ENCODE measurements at regions not wholly inside any gene's neighbourhood (a gene's known extent, or its start where the extent isn't known, plus 50 kb on each side); places are given as distances from the start of the nearest gene placed in this dataset.

DNA sequence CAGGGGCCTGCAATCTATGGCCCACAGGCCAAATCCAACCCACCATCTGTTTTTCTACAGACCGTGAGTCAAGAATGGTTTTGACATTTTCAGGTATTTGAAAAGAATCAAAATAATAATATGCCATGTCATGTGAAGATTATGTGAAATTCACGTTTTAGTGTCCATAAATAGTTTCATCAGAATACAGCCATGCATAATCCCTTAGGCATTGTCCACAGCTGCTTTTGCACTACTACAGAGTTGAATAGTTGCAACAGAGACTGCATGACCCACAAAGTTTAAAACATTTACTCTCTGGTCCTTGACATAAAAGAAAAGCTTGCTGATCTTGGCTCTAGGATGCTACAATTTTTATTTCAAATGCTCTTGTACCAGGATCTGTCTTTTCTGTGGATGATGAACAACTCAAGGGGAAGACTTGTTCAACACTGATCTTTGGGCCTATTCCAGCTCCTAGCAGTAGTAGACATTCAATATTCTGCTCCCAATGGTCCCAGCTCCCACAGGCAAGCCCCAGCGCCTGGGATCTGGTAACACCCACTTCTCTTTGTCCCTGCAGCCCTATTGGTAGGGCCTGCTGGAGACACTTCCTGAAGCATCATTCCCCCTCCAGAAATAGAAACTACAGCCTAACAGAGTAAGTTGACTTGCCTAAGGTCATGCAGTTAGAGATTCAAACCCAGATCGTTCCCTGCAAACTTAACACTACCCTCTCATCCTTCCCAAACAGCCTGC lies 76.9 kb downstream of the MRPL46 start:
- no peak overlapping the region for H3K4me3 ChIP-seq
- H3K4me2 ChIP-seq, result no peak overlapping the region
- no peaks in the 10 kb centered on the region for H3K9me3 Mint-ChIP-seq
- no peak overlapping the region for H3K27ac ChIP-seq (ENCODE audit: low read depth)
- no peaks in the 10 kb centered on the region for H3K27me3 ChIP-seq (ENCODE audit: insufficient read depth)
- H3K4me1 Mint-ChIP-seq, result peaks cover 8% of the 10 kb centered on the region; the same call in 2 of the 3 replicates
- no peaks in the 10 kb centered on the region for H3K36me3 ChIP-seq (ENCODE audit: insufficient read depth)
- no peaks in the 10 kb centered on the region for H3F3A ChIP-seq (replicated peaks; ENCODE audit: low read depth)
- H3K27ac Mint-ChIP-seq, result no peak overlapping the region
- no peak overlapping the region for H2AFZ ChIP-seq
- H3K9me2 ChIP-seq (ENCODE audit: insufficient read depth), result no peaks in the 10 kb centered on the region
- ATAC-seq (no peak), DNase-seq (ENCODE audit: low spot score) (no peak)
- H3K4me1 ChIP-seq (ENCODE audit: insufficient read depth), result no peaks in the 10 kb centered on the region
- H3K36me3 Mint-ChIP-seq (ENCODE audit: low read depth), result no peaks in the 10 kb centered on the region
- H3K79me2 ChIP-seq (replicated peaks; ENCODE audit: insufficient read depth), result no peaks in the 10 kb centered on the region
- H3K4me3 Mint-ChIP-seq, result no peak overlapping the region
- TF ChIP-seq EZH2phosphoT487 (IDR thresholded peaks at IDR 0.05; ENCODE audit: unreplicated experiment), result no peak
- TF ChIP-seq, protein P1, sequence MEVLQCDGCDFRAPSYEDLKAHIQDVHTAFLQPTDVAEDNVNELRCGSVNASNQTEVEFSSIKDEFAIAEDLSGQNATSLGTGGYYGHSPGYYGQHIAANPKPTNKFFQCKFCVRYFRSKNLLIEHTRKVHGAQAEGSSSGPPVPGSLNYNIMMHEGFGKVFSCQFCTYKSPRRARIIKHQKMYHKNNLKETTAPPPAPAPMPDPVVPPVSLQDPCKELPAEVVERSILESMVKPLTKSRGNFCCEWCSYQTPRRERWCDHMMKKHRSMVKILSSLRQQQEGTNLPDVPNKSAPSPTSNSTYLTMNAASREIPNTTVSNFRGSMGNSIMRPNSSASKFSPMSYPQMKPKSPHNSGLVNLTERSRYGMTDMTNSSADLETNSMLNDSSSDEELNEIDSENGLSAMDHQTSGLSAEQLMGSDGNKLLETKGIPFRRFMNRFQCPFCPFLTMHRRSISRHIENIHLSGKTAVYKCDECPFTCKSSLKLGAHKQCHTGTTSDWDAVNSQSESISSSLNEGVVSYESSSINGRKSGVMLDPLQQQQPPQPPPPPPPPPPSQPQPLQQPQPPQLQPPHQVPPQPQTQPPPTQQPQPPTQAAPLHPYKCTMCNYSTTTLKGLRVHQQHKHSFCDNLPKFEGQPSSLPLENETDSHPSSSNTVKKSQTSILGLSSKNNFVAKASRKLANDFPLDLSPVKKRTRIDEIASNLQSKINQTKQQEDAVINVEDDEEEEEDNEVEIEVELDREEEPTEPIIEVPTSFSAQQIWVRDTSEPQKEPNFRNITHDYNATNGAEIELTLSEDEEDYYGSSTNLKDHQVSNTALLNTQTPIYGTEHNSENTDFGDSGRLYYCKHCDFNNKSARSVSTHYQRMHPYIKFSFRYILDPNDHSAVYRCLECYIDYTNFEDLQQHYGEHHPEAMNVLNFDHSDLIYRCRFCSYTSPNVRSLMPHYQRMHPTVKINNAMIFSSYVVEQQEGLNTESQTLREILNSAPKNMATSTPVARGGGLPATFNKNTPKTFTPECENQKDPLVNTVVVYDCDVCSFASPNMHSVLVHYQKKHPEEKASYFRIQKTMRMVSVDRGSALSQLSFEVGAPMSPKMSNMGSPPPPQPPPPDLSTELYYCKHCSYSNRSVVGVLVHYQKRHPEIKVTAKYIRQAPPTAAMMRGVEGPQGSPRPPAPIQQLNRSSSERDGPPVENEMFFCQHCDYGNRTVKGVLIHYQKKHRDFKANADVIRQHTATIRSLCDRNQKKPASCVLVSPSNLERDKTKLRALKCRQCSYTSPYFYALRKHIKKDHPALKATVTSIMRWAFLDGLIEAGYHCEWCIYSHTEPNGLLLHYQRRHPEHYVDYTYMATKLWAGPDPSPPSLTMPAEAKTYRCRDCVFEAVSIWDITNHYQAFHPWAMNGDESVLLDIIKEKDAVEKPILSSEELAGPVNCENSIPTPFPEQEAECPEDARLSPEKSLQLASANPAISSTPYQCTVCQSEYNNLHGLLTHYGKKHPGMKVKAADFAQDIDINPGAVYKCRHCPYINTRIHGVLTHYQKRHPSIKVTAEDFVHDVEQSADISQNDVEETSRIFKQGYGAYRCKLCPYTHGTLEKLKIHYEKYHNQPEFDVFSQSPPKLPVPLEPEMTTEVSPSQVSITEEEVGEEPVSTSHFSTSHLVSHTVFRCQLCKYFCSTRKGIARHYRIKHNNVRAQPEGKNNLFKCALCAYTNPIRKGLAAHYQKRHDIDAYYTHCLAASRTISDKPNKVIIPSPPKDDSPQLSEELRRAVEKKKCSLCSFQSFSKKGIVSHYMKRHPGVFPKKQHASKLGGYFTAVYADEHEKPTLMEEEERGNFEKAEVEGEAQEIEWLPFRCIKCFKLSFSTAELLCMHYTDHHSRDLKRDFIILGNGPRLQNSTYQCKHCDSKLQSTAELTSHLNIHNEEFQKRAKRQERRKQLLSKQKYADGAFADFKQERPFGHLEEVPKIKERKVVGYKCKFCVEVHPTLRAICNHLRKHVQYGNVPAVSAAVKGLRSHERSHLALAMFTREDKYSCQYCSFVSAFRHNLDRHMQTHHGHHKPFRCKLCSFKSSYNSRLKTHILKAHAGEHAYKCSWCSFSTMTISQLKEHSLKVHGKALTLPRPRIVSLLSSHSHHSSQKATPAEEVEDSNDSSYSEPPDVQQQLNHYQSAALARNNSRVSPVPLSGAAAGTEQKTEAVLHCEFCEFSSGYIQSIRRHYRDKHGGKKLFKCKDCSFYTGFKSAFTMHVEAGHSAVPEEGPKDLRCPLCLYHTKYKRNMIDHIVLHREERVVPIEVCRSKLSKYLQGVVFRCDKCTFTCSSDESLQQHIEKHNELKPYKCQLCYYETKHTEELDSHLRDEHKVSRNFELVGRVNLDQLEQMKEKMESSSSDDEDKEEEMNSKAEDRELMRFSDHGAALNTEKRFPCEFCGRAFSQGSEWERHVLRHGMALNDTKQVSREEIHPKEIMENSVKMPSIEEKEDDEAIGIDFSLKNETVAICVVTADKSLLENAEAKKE (CRISPR knock-in tag; IDR thresholded peaks at IDR 0.05), result no peak
- H3K27me3 Mint-ChIP-seq (ENCODE audit: insufficient read depth, low read depth, poor library complexity), result no peaks in the 10 kb centered on the region
- H4K20me1 ChIP-seq (replicated peaks; ENCODE audit: insufficient read depth), result no peaks in the 10 kb centered on the region

GRCh38 chr15:88389120-88389519 lies 78.1 kb downstream of the MRPL46 start:
- no peaks in the 10 kb centered on the region for H4K20me1 ChIP-seq (replicated peaks; ENCODE audit: insufficient read depth)
- no peaks in the 10 kb centered on the region for H3K36me3 ChIP-seq (ENCODE audit: insufficient read depth)
- no peaks in the 10 kb centered on the region for H3K27me3 Mint-ChIP-seq (ENCODE audit: insufficient read depth, low read depth, poor library complexity)
- H3K4me1 ChIP-seq (ENCODE audit: insufficient read depth), result no peaks in the 10 kb centered on the region
- no peaks in the 10 kb centered on the region for H3F3A ChIP-seq (replicated peaks; ENCODE audit: low read depth)
- no peaks in the 10 kb centered on the region for H3K9me2 ChIP-seq (ENCODE audit: insufficient read depth)
- H3K79me2 ChIP-seq (replicated peaks; ENCODE audit: insufficient read depth), result no peaks in the 10 kb centered on the region
- no peaks in the 10 kb centered on the region for H3K36me3 Mint-ChIP-seq (ENCODE audit: low read depth)
- H3K4me3 ChIP-seq, result no peak overlapping the region
- no peak overlapping the region for H3K4me3 Mint-ChIP-seq
- ATAC-seq, result no peak
- H2AFZ ChIP-seq, result no peak overlapping the region
- no peak overlapping the region for H3K27ac Mint-ChIP-seq
- no peak overlapping the region for H3K27ac ChIP-seq (ENCODE audit: low read depth)
- H3K9me3 Mint-ChIP-seq, result no peaks in the 10 kb centered on the region
- no peak overlapping the region for H3K4me2 ChIP-seq
- no peaks in the 10 kb centered on the region for H3K27me3 ChIP-seq (ENCODE audit: insufficient read depth)
- DNase-seq (ENCODE audit: low spot score), result peak; percentile 18
- peaks cover 8% of the 10 kb centered on the region; the same call in 2 of the 3 replicates for H3K4me1 Mint-ChIP-seq
- TF ChIP-seq ZNF114 (CRISPR knock-in tag; IDR thresholded peaks at IDR 0.05) (no peak), JUNB (IDR thresholded peaks at IDR 0.05; ENCODE audit: unreplicated experiment) (no peak), CREB1 (CRISPR knock-in tag; IDR thresholded peaks at IDR 0.05; ENCODE audit: low read depth) (no peak), ETS1 (IDR thresholded peaks at IDR 0.05) (no peak)
